H1 (cell line): ENCODE measurements at regions not wholly inside any gene's neighbourhood (a gene's known extent, or its start where the extent isn't known, plus 50 kb on each side); places are given as distances from the start of the nearest gene placed in this dataset.

Source experiments
- CTCF ChIA-PET: fragments of 300-600 bp; sonication (Branson Sonifier 250); formaldehyde crosslinking; loops from one replicate; lab custom pipeline; 2021; ENCODE audit not compliant: partially characterized antibody; lab: Charles Lee
- POLR2A ChIA-PET: fragments of 300-600 bp; sonication (Branson Sonifier 250); formaldehyde crosslinking; loops from one replicate; lab custom pipeline; 2021; ENCODE audit warnings: inconsistent platforms; ENCODE audit not compliant: partially characterized antibody; lab: Charles Lee
- DNase-seq, 2 experiments: peaks; one replicate each; pipeline versions ENCODE4 v3.0.0 to v3.0.0-alpha.2; 2010 to 2022; ENCODE audit warnings: low spot score in 2 of 2, low read depth in 1 of 2, mixed read lengths in 1 of 2
- FAIRE-seq: peaks from 2 replicates; lab custom pipeline; 2011; peaks lifted over from hg19 to GRCh38; lab: Jason Lieb, UNC
- H2AFZ ChIP-seq: 2 replicates; pipeline ENCODE4 v1.8.1; 2012; ENCODE audit warnings: low read length, inconsistent platforms
- H2AK5ac ChIP-seq: 2 replicates; pipeline ENCODE4 v1.6.1; 2013; ENCODE audit warnings: low read depth, low read length
- H2BK120ac ChIP-seq: replicated peaks from 2 replicates; pipeline ENCODE3; 2013; ENCODE audit warnings: low read depth, low read length, inconsistent platforms
- H2BK12ac ChIP-seq: 2 replicates; pipeline ENCODE4 v1.6.1; 2013; ENCODE audit warnings: low read depth, low read length
- H2BK15ac ChIP-seq: 2 replicates; pipeline ENCODE4 v1.6.1; 2013; ENCODE audit warnings: low read length
- H2BK20ac ChIP-seq: 2 replicates; pipeline ENCODE4 v1.6.1; 2013; ENCODE audit warnings: low read length
- H2BK5ac ChIP-seq: 2 replicates; pipeline ENCODE4 v1.6.1; 2013; ENCODE audit warnings: low read depth, low read length
- H3K14ac ChIP-seq: 2 replicates; pipeline ENCODE4 v1.6.1; 2013; ENCODE audit warnings: inconsistent platforms; ENCODE audit not compliant: insufficient read length
- H3K18ac ChIP-seq: 2 replicates; pipeline ENCODE4 v1.6.1; 2013; ENCODE audit warnings: low read length; ENCODE audit errors: extremely low read depth
- H3K23ac ChIP-seq: 2 replicates; pipeline ENCODE4 v1.6.1; 2013; ENCODE audit warnings: inconsistent platforms; ENCODE audit not compliant: insufficient read length
- H3K23me2 ChIP-seq: 2 replicates; pipeline ENCODE4 v1.6.1; 2013; ENCODE audit warnings: low read depth, low read length
- H3K27ac ChIP-seq: 2 replicates; pipeline ENCODE4 v1.6.1; 2011; ENCODE audit warnings: low read depth, low read length, inconsistent platforms
- H3K27me3 ChIP-seq, 4 experiments: replicated peaks in 1 of 4; 1 replicate in 1 of 4; 2 replicates in 3 of 4; pipeline versions ENCODE4 v1.6.1 to v1.8.1; 2011 to 2013; ENCODE audit warnings: low read length in 3 of 4, mild to moderate bottlenecking in 3 of 4, inconsistent platforms in 2 of 4, mixed read lengths in 2 of 4, moderate library complexity in 1 of 4; ENCODE audit not compliant: control insufficient read depth in 3 of 4, insufficient read depth in 3 of 4; ENCODE audit errors: extremely low read depth in 1 of 4
- H3K36me3 ChIP-seq, 4 experiments: 2 replicates each; pipeline versions ENCODE4 v1.6.1 to v1.8.1; 2011 to 2013; ENCODE audit warnings: mild to moderate bottlenecking in 4 of 4, low read length in 3 of 4, moderate library complexity in 2 of 4, control low read depth in 1 of 4, inconsistent platforms in 1 of 4; ENCODE audit not compliant: insufficient read depth in 4 of 4, control insufficient read depth in 2 of 4
- H3K4ac ChIP-seq: replicated peaks from 2 replicates; pipeline ENCODE3; 2013; ENCODE audit warnings: low read length, low read depth, mixed read lengths, inconsistent platforms; ENCODE audit not compliant: insufficient read length
- H3K4me1 ChIP-seq, 4 experiments: replicated peaks in 1 of 4; 1 replicate in 1 of 4; 2 replicates in 3 of 4; pipeline versions ENCODE4 v1.6.1 to v1.8.1; 2011 to 2013; ENCODE audit warnings: low read length in 3 of 4, inconsistent platforms in 2 of 4, mixed read lengths in 1 of 4; ENCODE audit not compliant: insufficient read depth in 4 of 4, control insufficient read depth in 3 of 4
- H3K4me2 ChIP-seq, 2 experiments: 2 replicates each; pipeline versions ENCODE4 v1.6.1 to v1.8.1; 2011 to 2013; ENCODE audit warnings: low read depth in 2 of 2, low read length in 2 of 2, control low read depth in 1 of 2, inconsistent platforms in 1 of 2, mild to moderate bottlenecking in 1 of 2; ENCODE audit not compliant: insufficient read depth in 1 of 2
- H3K4me3 ChIP-seq, 4 experiments: fragments of 200-600, 300-600 bp in 1 of 4; sonication (generic), shearing (Covaris generic), sonication (Bioruptor Twin) in 1 of 4; 2 replicates each; pipeline versions ENCODE4 v1.5.1 to v1.8.1; 2011 to 2016; ENCODE audit warnings: low read length in 4 of 4, low read depth in 3 of 4, control low read depth in 2 of 4, inconsistent platforms in 2 of 4, mild to moderate bottlenecking in 2 of 4, mixed read lengths in 1 of 4, moderate library complexity in 1 of 4; ENCODE audit not compliant: insufficient read depth in 2 of 4; ENCODE audit errors: extremely low read depth in 1 of 4
- H3K56ac ChIP-seq: replicated peaks from 2 replicates; pipeline ENCODE3; 2013; ENCODE audit warnings: low read depth, mild to moderate bottlenecking, mixed read lengths, low read length, inconsistent platforms; ENCODE audit not compliant: insufficient read length
- H3K79me1 ChIP-seq: 2 replicates; pipeline ENCODE4 v1.6.1; 2013; ENCODE audit warnings: low read depth, low read length, control low read depth
- H3K79me2 ChIP-seq, 2 experiments: 2 replicates each; pipeline versions ENCODE4 v1.6.1 to v1.8.1; 2012 to 2013; ENCODE audit warnings: low read length in 2 of 2, mild to moderate bottlenecking in 2 of 2, inconsistent platforms in 1 of 2; ENCODE audit not compliant: insufficient read depth in 2 of 2, control insufficient read depth in 1 of 2
- H3K9ac ChIP-seq, 4 experiments: replicated peaks in 1 of 4; 1 replicate in 1 of 4; 2 replicates in 3 of 4; pipeline versions ENCODE4 v1.6.1 to v1.8.1; 2011 to 2013; ENCODE audit warnings: low read depth in 3 of 4, low read length in 3 of 4, control low read depth in 2 of 4, mild to moderate bottlenecking in 2 of 4, moderate library complexity in 2 of 4, inconsistent platforms in 1 of 4; ENCODE audit errors: extremely low read depth in 1 of 4
- H3K9me3 ChIP-seq, 2 experiments: 2 replicates each; pipeline versions ENCODE4 v1.6.1 to v1.8.1; 2012 to 2013; ENCODE audit warnings: mild to moderate bottlenecking in 2 of 2, moderate library complexity in 2 of 2, control low read depth in 1 of 2, inconsistent platforms in 1 of 2, low read depth in 1 of 2, low read length in 1 of 2, mixed read lengths in 1 of 2; ENCODE audit not compliant: insufficient read depth in 2 of 2
- H4K20me1 ChIP-seq, 2 experiments: replicated peaks in 1 of 2; 2 replicates each; pipeline versions ENCODE3 to v1.8.1; 2011 to 2013; ENCODE audit warnings: inconsistent platforms in 2 of 2, low read length in 2 of 2, mild to moderate bottlenecking in 1 of 2; ENCODE audit not compliant: insufficient read depth in 2 of 2, control insufficient read depth in 1 of 2
- H4K5ac ChIP-seq: 2 replicates; pipeline ENCODE4 v1.6.1; 2013; ENCODE audit warnings: low read length, low read depth, mixed read lengths, inconsistent platforms; ENCODE audit not compliant: insufficient read length
- H4K8ac ChIP-seq: 2 replicates; pipeline ENCODE4 v1.8.0; 2013; ENCODE audit warnings: mild to moderate bottlenecking, moderate library complexity, low read length, inconsistent platforms; ENCODE audit not compliant: insufficient read depth; ENCODE audit errors: extremely low read depth
- H4K91ac ChIP-seq: replicated peaks from 2 replicates; pipeline ENCODE3; 2013; ENCODE audit warnings: low read length, mixed read lengths, inconsistent platforms; ENCODE audit not compliant: insufficient read length
- ASH2L ChIP-seq: fragments of 200-600, 300-600 bp; sonication (generic); IDR thresholded peaks from one replicate; pipeline ENCODE4 v1.7.1; 2017; ENCODE audit warnings: low read length
- RFX5 ChIP-seq: IDR thresholded peaks from 2 replicates; pipeline ENCODE4 v1.6.1; 2011; ENCODE audit warnings: low read depth, low read length, improper control_type of control experiment, borderline replicate concordance
- SIX5 ChIP-seq: IDR thresholded peaks from 2 replicates; pipeline ENCODE4 v1.6.1; 2011; ENCODE audit warnings: mild to moderate bottlenecking, low read depth, low read length
- SP2 ChIP-seq: IDR thresholded peaks from 2 replicates; pipeline ENCODE4 v1.6.1; 2012; ENCODE audit warnings: mild to moderate bottlenecking, low read length, inconsistent platforms
- YY1 ChIP-seq: IDR thresholded peaks from 2 replicates; pipeline ENCODE4 v1.6.1; 2011; ENCODE audit warnings: low read depth, mild to moderate bottlenecking, low read length
- WGBS, 2 experiments: shearing (Covaris generic) in 1 of 2; methylation state at CpG; one replicate each; pipeline versions ENCODE4 v1.1.6 to v1.1.7; 2013 to 2015; ENCODE audit warnings: low lambda C conversion rate in 2 of 2, mixed read lengths in 2 of 2, inconsistent platforms in 1 of 2, low coverage in 1 of 2, missing lambda C conversion rate in 1 of 2; ENCODE audit not compliant: insufficient replicate concordance in 2 of 2, insufficient coverage in 1 of 2, insufficient read length in 1 of 2; ENCODE audit errors: extremely low coverage in 1 of 2, missing lambda C conversion rate in 1 of 2; 5-methylcytosine and 5-hydroxymethylcytosine counted together

DNA sequence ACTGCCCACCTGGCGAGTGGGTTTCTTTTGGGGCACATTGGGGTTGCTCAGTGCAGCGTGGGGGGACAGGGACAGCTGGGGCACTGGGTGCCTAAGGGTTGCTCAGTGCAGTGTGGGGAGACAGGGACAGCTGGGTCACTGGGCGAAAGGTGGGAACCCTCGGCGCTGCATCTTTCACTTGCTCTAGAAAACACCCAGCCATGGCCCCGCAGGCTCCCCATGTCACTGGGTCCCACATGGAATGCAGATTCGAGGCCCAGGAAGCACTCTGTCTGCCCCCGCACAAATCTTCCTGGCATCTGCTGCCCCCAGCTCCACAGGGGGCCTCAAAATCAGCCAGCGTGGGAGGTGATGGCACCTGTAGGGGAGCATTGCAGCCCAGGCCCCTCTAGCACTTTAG lies 229.3 kb downstream of the BRD1 start:
- Histone ChIP-seq H2BK120ac (no peak overlapping the region), H3K4ac (no peak overlapping the region), H4K20me1 (peaks cover 0 to 12% of the 10 kb centered on the region in 2 experiments), H3K23ac (no peak overlapping the region), H3K9me3 (peaks cover 0 to 11% of the 10 kb centered on the region in 2 experiments; a peak in 3 of 4 replicates), H3K4me1 (no peaks in the 10 kb centered on the region; a peak in 1 of 7 replicates), H3K9ac (no peak overlapping the region), H4K5ac (no peak overlapping the region), H3K4me2 (no peak overlapping the region), H3K79me1 (no peaks in the 10 kb centered on the region), H3K4me3 (no peak overlapping the region), H3K18ac (no peak overlapping the region), H2BK20ac (no peak overlapping the region), H2AK5ac (no peak overlapping the region), H3K27me3 (no peaks in the 10 kb centered on the region), H3K27ac (no peak overlapping the region), H2BK12ac (no peak overlapping the region), H4K8ac (no peak overlapping the region), H3K14ac (no peak overlapping the region), H2BK15ac (no peak overlapping the region), H3K79me2 (no peaks in the 10 kb centered on the region), H3K36me3 (no peaks in the 10 kb centered on the region; a peak in 1 of 8 replicates), H4K91ac (no peak overlapping the region), H2BK5ac (no peak overlapping the region), H3K56ac (no peak overlapping the region), H2AFZ (no peak overlapping the region), H3K23me2 (peaks cover 14% of the 10 kb centered on the region; the same call in 1 of the 2 replicates)
- CTCF ChIA-PET, result interaction anchor here (1.4 to 1.5 kb wide), 2 partner anchors 13 to 50 kb away, joined by 5 to 6 read pairs; no protein-coding TSS in a partner anchor
- POLR2A ChIA-PET, result no interaction called here
- 76% methylated on average over 9 of the region's 9 CpGs; no CpG with 5 or more reads in 1 of the 2 experiments for WGBS, 2 experiments
- TF ChIP-seq SP2 (no peak), SIX5 (no peak), ASH2L (no peak), YY1 (no peak), RFX5 (no peak)
- FAIRE-seq (no peak), DNase-seq (no peak)
